Mesendoderm (in vitro differentiated cells): ENCODE measurements at regions not wholly inside any gene's neighbourhood (a gene's known extent, or its start where the extent isn't known, plus 50 kb on each side); places are given as distances from the start of the nearest gene placed in this dataset.

Experiments used
- DNase-seq: peaks from one replicate; pipeline ENCODE4 v3.0.0; 2013
- H2AK5ac ChIP-seq: 2 replicates; pipeline ENCODE4 v1.6.1; 2013; ENCODE audit warnings: low read length, inconsistent platforms
- H2BK120ac ChIP-seq: 2 replicates; pipeline ENCODE4 v1.6.1; 2013; ENCODE audit warnings: low read depth, mild to moderate bottlenecking, low read length, moderate library complexity, mixed read lengths
- H2BK15ac ChIP-seq: replicated peaks from 2 replicates; pipeline ENCODE4 v1.6.1; 2013; ENCODE audit warnings: low read depth, mild to moderate bottlenecking, moderate library complexity
- H2BK5ac ChIP-seq: 2 replicates; pipeline ENCODE4 v1.6.1; 2013; ENCODE audit warnings: low read length, inconsistent platforms
- H3K18ac ChIP-seq: 2 replicates; pipeline ENCODE4 v1.6.1; 2013; ENCODE audit warnings: mild to moderate bottlenecking, low read length, mixed read lengths
- H3K23ac ChIP-seq: one replicate; pipeline ENCODE4 v1.6.1; 2013; ENCODE audit warnings: low read length
- H3K27ac ChIP-seq: 2 replicates; pipeline ENCODE4 v1.5.1; 2013; ENCODE audit warnings: low read depth, mild to moderate bottlenecking, inconsistent platforms, low read length, moderate library complexity
- H3K27me3 ChIP-seq: 2 replicates; pipeline ENCODE4 v1.6.1; 2013; ENCODE audit warnings: low read length, control low read depth, mild to moderate bottlenecking, inconsistent platforms; ENCODE audit not compliant: insufficient read depth, poor library complexity
- H3K36me3 ChIP-seq: 2 replicates; pipeline ENCODE4 v1.6.1; 2013; ENCODE audit warnings: low read length, inconsistent platforms; ENCODE audit not compliant: control insufficient read depth, insufficient read depth
- H3K4ac ChIP-seq: one replicate; pipeline ENCODE4 v1.6.1; 2013; ENCODE audit warnings: low read depth, mild to moderate bottlenecking, low read length, moderate library complexity
- H3K4me1 ChIP-seq: 2 replicates; pipeline ENCODE4 v1.6.1; 2013; ENCODE audit warnings: low read depth, low read length, inconsistent platforms; ENCODE audit not compliant: control insufficient read depth
- H3K4me2 ChIP-seq: 2 replicates; pipeline ENCODE4 v1.6.1; 2013; ENCODE audit warnings: low read length
- H3K4me3 ChIP-seq: 2 replicates; pipeline ENCODE4 v1.5.1; 2013; ENCODE audit warnings: mild to moderate bottlenecking, low read length
- H3K56ac ChIP-seq: one replicate; pipeline ENCODE4 v1.6.1; 2013; ENCODE audit warnings: low read length
- H3K79me1 ChIP-seq: 2 replicates; pipeline ENCODE4 v1.6.1; 2013; ENCODE audit warnings: low read length, inconsistent platforms
- H3K79me2 ChIP-seq: 2 replicates; pipeline ENCODE4 v1.6.1; 2013; ENCODE audit warnings: mild to moderate bottlenecking, low read length; ENCODE audit not compliant: control insufficient read depth, insufficient read depth
- H3K9ac ChIP-seq: 2 replicates; pipeline ENCODE4 v1.6.1; 2013; ENCODE audit warnings: low read length, inconsistent platforms
- H4K5ac ChIP-seq: one replicate; pipeline ENCODE4 v1.6.1; 2013; ENCODE audit warnings: low read length
- H4K8ac ChIP-seq: one replicate; pipeline ENCODE4 v1.6.1; 2013; ENCODE audit warnings: low read depth, mild to moderate bottlenecking, control low read depth, low read length, moderate library complexity
- WGBS: extraction: QIAGEN DNeasy Blood & Tissue Kit; methylation state at CpG from one replicate; pipeline ENCODE4 v1.1.7; 2013; ENCODE audit warnings: low lambda C conversion rate, missing lambda C conversion rate; ENCODE audit not compliant: insufficient coverage; ENCODE audit errors: extremely low coverage; 5-methylcytosine and 5-hydroxymethylcytosine counted together

GRCh38 chr2:173434762-173435569 is 80.3 kb downstream of the CDCA7 start:
- no peak overlapping the region for H4K5ac ChIP-seq
- no peak overlapping the region for H3K4me2 ChIP-seq
- no peak overlapping the region for H3K27ac ChIP-seq
- H3K4me1 ChIP-seq, result no peaks in the 10 kb centered on the region
- H2BK5ac ChIP-seq, result no peak overlapping the region
- H3K27me3 ChIP-seq, result no peaks in the 10 kb centered on the region
- H2BK15ac ChIP-seq, result no peak overlapping the region
- no peak overlapping the region for H3K56ac ChIP-seq
- no peak overlapping the region for H3K18ac ChIP-seq
- H2AK5ac ChIP-seq, result no peak overlapping the region
- H3K79me2 ChIP-seq, result no peaks in the 10 kb centered on the region
- H3K9ac ChIP-seq, result no peak overlapping the region
- no peak overlapping the region for H3K23ac ChIP-seq
- no peak overlapping the region for H3K4ac ChIP-seq
- no peaks in the 10 kb centered on the region for H3K79me1 ChIP-seq
- H4K8ac ChIP-seq, result no peak overlapping the region
- H2BK120ac ChIP-seq, result no peak overlapping the region
- no peak overlapping the region for H3K4me3 ChIP-seq
- DNase-seq, result no peak
- no CpG with 5 or more reads among the region's 5 CpGs for WGBS
- no peaks in the 10 kb centered on the region for H3K36me3 ChIP-seq

- Histone ChIP-seq H3K4me3 (no peak overlapping the region), H3K79me1 (no peaks in the 10 kb centered on the region), H3K23ac (no peak overlapping the region), H2BK5ac (no peak overlapping the region), H3K27me3 (no peaks in the 10 kb centered on the region), H2BK15ac (no peak overlapping the region), H2AK5ac (no peak overlapping the region), H3K36me3 (no peaks in the 10 kb centered on the region), H3K79me2 (no peaks in the 10 kb centered on the region), H2BK120ac (no peak overlapping the region), H3K4me1 (no peaks in the 10 kb centered on the region), H3K18ac (no peak overlapping the region), H3K4me2 (no peak overlapping the region), H4K5ac (no peak overlapping the region), H3K4ac (no peak overlapping the region), H3K27ac (no peak overlapping the region), H3K56ac (no peak overlapping the region), H4K8ac (no peak overlapping the region), H3K9ac (no peak overlapping the region)
- DNase-seq, result no peak
- no CpG with 5 or more reads among the region's 2 CpGs for WGBS
These were observed 80.9 kb downstream of the CDCA7 start for GRCh38 chr2:173435574-173435973.

GRCh38 chr2:173436088-173436487 is 81.4 kb downstream of the CDCA7 start:
- Histone ChIP-seq H3K4me1 (no peaks in the 10 kb centered on the region), H3K79me1 (no peaks in the 10 kb centered on the region), H3K9ac (no peak overlapping the region), H3K27ac (no peak overlapping the region), H3K23ac (no peak overlapping the region), H3K4me3 (no peak overlapping the region), H3K18ac (no peak overlapping the region), H2BK120ac (no peak overlapping the region), H4K8ac (no peak overlapping the region), H3K56ac (no peak overlapping the region), H2BK5ac (no peak overlapping the region), H3K79me2 (no peaks in the 10 kb centered on the region), H3K4ac (no peak overlapping the region), H2AK5ac (no peak overlapping the region), H3K27me3 (no peaks in the 10 kb centered on the region), H2BK15ac (no peak overlapping the region), H3K4me2 (no peak overlapping the region), H4K5ac (no peak overlapping the region), H3K36me3 (no peaks in the 10 kb centered on the region)
- no CpG with 5 or more reads among the region's 2 CpGs for WGBS
- no peak for DNase-seq

GRCh38 chr2:173441222-173441621 is 86.5 kb downstream of the CDCA7 start:
- no peak overlapping the region for H2AK5ac ChIP-seq
- H2BK15ac ChIP-seq, result no peak overlapping the region
- H3K23ac ChIP-seq, result no peak overlapping the region
- H3K36me3 ChIP-seq, result no peaks in the 10 kb centered on the region
- H2BK5ac ChIP-seq, result no peak overlapping the region
- H3K56ac ChIP-seq, result no peak overlapping the region
- H3K79me2 ChIP-seq, result no peaks in the 10 kb centered on the region
- no peaks in the 10 kb centered on the region for H3K4me1 ChIP-seq
- H2BK120ac ChIP-seq, result no peak overlapping the region
- H3K4me3 ChIP-seq, result no peak overlapping the region
- no peak for DNase-seq
- H4K5ac ChIP-seq, result no peak overlapping the region
- H3K79me1 ChIP-seq, result no peaks in the 10 kb centered on the region
- H3K27ac ChIP-seq, result no peak overlapping the region
- no peak overlapping the region for H4K8ac ChIP-seq
- no peak overlapping the region for H3K4ac ChIP-seq
- H3K27me3 ChIP-seq, result no peaks in the 10 kb centered on the region
- H3K4me2 ChIP-seq, result no peak overlapping the region
- H3K18ac ChIP-seq, result no peak overlapping the region
- no peak overlapping the region for H3K9ac ChIP-seq

GRCh38 chr2:173442542-173442941 is 87.9 kb downstream of the CDCA7 start:
- no peak for DNase-seq
- Histone ChIP-seq H4K8ac (no peak overlapping the region), H3K4ac (no peak overlapping the region), H2BK15ac (no peak overlapping the region), H2BK120ac (no peak overlapping the region), H3K79me2 (no peaks in the 10 kb centered on the region), H3K56ac (no peak overlapping the region), H3K4me1 (no peaks in the 10 kb centered on the region), H4K5ac (no peak overlapping the region), H3K27ac (no peak overlapping the region), H3K4me3 (no peak overlapping the region), H2AK5ac (no peak overlapping the region), H3K23ac (no peak overlapping the region), H3K79me1 (no peaks in the 10 kb centered on the region), H3K27me3 (no peaks in the 10 kb centered on the region), H3K4me2 (no peak overlapping the region), H2BK5ac (no peak overlapping the region), H3K9ac (no peak overlapping the region), H3K18ac (no peak overlapping the region), H3K36me3 (no peaks in the 10 kb centered on the region)
- WGBS, result no CpG with 5 or more reads among the region's 2 CpGs

GRCh38 chr2:173446722-173447121 is 92.0 kb downstream of the CDCA7 start:
- H3K56ac ChIP-seq, result no peak overlapping the region
- no peak overlapping the region for H3K4ac ChIP-seq
- no peak overlapping the region for H2BK15ac ChIP-seq
- no peak overlapping the region for H4K8ac ChIP-seq
- no peak overlapping the region for H3K18ac ChIP-seq
- no peak overlapping the region for H2BK5ac ChIP-seq
- no peak overlapping the region for H2AK5ac ChIP-seq
- H3K27me3 ChIP-seq, result no peaks in the 10 kb centered on the region
- H3K79me1 ChIP-seq, result no peaks in the 10 kb centered on the region
- no peaks in the 10 kb centered on the region for H3K79me2 ChIP-seq
- no peak overlapping the region for H3K23ac ChIP-seq
- no peak for DNase-seq
- H4K5ac ChIP-seq, result no peak overlapping the region
- no peak overlapping the region for H3K4me3 ChIP-seq
- WGBS, result no CpG with 5 or more reads among the region's 1 CpG
- no peak overlapping the region for H2BK120ac ChIP-seq
- H3K9ac ChIP-seq, result no peak overlapping the region
- H3K4me2 ChIP-seq, result no peak overlapping the region
- H3K27ac ChIP-seq, result no peak overlapping the region
- H3K4me1 ChIP-seq, result peaks cover 2% of the 10 kb centered on the region
- H3K36me3 ChIP-seq, result no peaks in the 10 kb centered on the region
